ENCODE measurements at regions not wholly inside any gene's neighbourhood (a gene's known extent, or its start where the extent isn't known, plus 50 kb on each side); places are given as distances from the start of the nearest gene placed in this dataset.

GRCh38 chr18:64253222-64253621 is 104.3 kb upstream of the LINC00305 start:
- DNase-seq (ENCODE audit: low spot score): no peak

- no peak for DNase-seq (ENCODE audit: low spot score)
Observed at GRCh38 chr18:64248836-64249235, 99.9 kb upstream of the LINC00305 start.

GRCh38 chr18:64245126-64245861 is 96.4 kb upstream of the LINC00305 start:
- no peak for DNase-seq (ENCODE audit: low spot score)

- no peak for DNase-seq (ENCODE audit: low spot score)
Observed at GRCh38 chr18:64244571-64244970, 95.7 kb upstream of the LINC00305 start.

GRCh38 chr18:64240316-64240715 is 91.4 kb upstream of the LINC00305 start:
- DNase-seq (ENCODE audit: low spot score): no peak

- no peak for DNase-seq (ENCODE audit: low spot score)
Observed at GRCh38 chr18:64238076-64238475, 89.2 kb upstream of the LINC00305 start.

- no peak for DNase-seq (ENCODE audit: low spot score)
Observed at GRCh38 chr18:64234321-64234720, 85.4 kb upstream of the LINC00305 start.

- no peak for DNase-seq (ENCODE audit: low spot score)
Observed at GRCh38 chr18:64233851-64234250, 85.0 kb upstream of the LINC00305 start.

- DNase-seq (ENCODE audit: low spot score): no peak
Observed at GRCh38 chr18:64220941-64221340, 72.1 kb upstream of the LINC00305 start.

GRCh38 chr18:64219517-64219916 is 70.6 kb upstream of the LINC00305 start:
- DNase-seq (ENCODE audit: low spot score): no peak

GRCh38 chr18:64210401-64210949 is 61.6 kb upstream of the LINC00305 start:
- no peak for DNase-seq (ENCODE audit: low spot score)

- no peak for DNase-seq (ENCODE audit: low spot score)
Observed at GRCh38 chr18:64208516-64208915, 59.6 kb upstream of the LINC00305 start.

GRCh38 chr18:64207820-64208219 is 58.9 kb upstream of the LINC00305 start:
- no peak for DNase-seq (ENCODE audit: low spot score)

- no peak for DNase-seq (ENCODE audit: low spot score)
Observed at GRCh38 chr18:64203295-64203694, 54.4 kb upstream of the LINC00305 start.

- DNase-seq (ENCODE audit: low spot score): no peak
Observed at GRCh38 chr18:64202863-64203262, 54.0 kb upstream of the LINC00305 start.

GRCh38 chr18:64202210-64202836 is 53.4 kb upstream of the LINC00305 start:
- no peak for DNase-seq (ENCODE audit: low spot score)

- no peak for DNase-seq (ENCODE audit: low spot score)
Observed at GRCh38 chr18:64201781-64202180, 52.9 kb upstream of the LINC00305 start.

GRCh38 chr18:64199581-64199980 is 50.7 kb upstream of the LINC00305 start:
- no peak for DNase-seq (ENCODE audit: low spot score)

Measured in AG08395 (cell line).